ENCODE measurements at regions not wholly inside any gene's neighbourhood (a gene's known extent, or its start where the extent isn't known, plus 50 kb on each side); places are given as distances from the start of the nearest gene placed in this dataset.
"Not testable (repeated sequence)": the region's sequence is repeated elsewhere in the genome, so short reads cannot be mapped to it uniquely, and the experiment has no call there.

DNA sequence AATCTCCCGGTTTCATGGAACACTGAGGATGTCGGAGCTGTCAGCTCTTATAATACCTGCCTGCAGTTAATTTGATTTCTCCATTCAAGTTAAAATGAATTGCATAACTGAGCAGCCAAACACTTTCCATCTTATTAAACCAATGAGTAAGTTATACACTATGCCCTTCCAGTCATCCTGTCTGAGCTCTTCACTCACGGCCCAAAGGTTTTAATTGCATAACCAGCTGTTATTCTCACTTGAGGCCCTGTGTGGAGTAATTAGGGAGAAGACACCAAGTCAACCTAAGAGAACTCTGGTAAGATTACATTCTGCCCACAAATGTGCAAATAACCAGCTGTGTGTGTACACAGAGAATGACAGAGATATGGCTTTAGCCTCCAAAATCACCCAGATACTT lies 303.5 kb downstream of the TBC1D4 start:
- no peak for DNase-seq (ENCODE audit: low spot score)

DNA sequence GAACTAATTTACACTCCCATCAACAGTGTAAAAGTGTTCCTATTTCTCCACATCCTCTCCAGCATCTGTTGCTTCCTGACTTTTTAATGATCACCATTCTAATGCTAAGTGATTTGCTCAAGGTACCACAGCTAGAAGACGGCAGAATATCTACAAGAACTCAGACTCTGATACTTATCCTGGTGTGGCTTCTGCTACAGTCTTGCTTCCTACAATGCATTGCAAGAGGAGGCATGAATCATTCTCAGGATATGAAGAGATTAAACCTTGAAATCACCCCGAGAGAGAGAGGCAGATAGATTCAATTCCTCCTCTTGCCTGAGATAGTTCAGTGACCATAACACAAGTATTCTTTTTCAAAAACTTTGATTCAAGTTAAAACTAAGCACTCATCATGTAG lies 306.4 kb downstream of the TBC1D4 start:
- no peak for DNase-seq (ENCODE audit: low spot score)

DNA sequence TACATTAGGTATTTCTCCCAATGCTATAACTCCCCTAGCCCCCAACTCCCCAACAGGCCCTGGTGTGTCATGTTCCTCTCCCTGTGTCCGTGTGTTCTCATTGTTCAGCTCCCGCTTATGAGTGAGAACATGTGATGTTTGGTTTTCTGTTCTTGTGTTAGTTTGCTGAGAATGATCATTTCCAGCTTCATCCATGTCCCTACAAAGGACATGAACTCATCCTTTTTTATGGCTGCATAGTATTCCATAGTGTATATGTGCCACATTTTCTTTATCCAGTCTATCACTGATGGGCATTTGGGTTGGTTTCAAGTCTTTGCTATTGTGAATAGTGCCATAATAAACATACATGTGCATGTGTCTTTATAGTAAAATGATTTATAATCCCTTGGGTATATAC lies 306.9 kb downstream of the TBC1D4 start:
- DNase-seq (ENCODE audit: low spot score) = not testable (repeated sequence)

DNA sequence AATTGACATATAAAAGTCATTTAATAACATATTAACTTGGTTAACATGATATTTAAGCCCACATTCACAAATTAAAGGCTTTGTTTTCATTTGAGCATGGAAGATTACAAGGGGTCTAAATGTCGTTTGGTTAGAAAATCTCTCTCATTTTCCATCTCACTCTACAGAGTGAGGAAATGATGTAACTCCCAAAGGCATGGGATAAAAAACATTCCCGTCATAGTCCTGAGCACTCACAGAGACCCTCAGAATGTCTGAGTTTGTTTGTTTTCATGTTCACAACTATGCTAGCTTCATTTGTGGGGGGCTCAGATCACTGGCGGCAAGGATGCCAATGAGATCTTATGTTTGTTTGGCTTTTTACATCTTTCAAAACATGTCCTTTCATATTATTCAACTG lies 307.5 kb downstream of the TBC1D4 start:
- no peak for DNase-seq (ENCODE audit: low spot score)

DNA sequence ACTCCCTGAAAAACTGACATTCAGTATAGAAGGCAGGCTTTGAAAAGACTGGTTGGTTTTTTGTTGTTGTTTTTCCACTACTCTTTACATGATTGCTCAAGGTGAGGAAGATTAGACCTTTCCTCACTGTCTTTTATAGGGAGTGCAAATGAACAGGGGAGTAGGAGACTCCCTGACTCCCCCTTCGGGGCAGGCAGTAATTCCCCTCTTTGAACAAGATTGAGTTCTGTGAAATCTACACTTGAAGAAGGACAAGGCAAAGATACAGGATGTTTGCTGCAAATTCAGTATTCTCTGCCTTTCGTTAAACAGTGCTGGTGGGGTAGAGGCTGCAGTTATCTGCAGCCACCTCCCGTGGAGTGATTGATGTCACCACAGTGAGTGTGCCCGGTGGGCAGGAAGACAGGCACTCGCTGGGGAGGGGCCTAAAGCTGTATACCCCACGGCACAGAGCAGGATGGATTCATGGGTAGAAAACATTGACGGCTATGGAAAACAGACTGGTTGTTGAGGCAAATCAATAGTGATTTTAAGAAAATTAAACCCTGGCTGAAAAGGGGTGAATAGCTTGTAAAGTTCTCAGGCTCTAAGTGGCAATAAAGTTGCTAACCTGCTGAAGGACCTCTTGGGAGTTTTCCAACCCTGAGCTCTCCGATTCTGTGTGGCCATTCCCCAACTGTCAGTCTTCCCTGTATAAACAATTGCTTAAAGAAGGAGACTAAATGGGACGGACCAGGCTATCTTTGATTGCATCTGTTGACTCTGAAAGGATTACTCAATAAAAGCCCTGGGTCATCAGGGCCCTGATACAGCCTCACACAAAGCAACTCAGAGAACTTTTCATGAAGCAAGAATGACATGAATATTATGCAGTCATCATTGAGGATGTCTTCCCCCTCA lies 308.3 kb downstream of the TBC1D4 start:
- no peak for DNase-seq (ENCODE audit: low spot score)

DNA sequence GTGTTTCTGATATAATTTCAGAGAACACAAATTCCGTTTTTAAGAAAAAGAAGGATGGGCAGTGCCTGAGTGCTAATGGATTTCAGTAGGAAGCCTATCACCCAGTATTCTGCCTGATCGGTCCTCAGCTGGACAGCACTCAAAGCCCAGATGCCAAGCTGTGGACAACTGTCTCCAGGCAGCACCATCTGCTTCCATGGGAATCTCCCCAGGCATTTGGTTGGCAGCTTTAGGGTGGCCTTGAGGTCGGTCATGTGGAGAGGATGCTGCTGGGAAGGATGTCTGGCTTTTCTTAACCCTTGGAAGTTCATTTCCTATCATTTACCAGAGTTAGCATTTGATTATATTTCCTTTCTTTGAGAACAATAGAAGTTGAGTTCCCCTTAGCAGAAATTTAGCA lies 311.7 kb downstream of the TBC1D4 start:
- no peak for DNase-seq (ENCODE audit: low spot score)

DNA sequence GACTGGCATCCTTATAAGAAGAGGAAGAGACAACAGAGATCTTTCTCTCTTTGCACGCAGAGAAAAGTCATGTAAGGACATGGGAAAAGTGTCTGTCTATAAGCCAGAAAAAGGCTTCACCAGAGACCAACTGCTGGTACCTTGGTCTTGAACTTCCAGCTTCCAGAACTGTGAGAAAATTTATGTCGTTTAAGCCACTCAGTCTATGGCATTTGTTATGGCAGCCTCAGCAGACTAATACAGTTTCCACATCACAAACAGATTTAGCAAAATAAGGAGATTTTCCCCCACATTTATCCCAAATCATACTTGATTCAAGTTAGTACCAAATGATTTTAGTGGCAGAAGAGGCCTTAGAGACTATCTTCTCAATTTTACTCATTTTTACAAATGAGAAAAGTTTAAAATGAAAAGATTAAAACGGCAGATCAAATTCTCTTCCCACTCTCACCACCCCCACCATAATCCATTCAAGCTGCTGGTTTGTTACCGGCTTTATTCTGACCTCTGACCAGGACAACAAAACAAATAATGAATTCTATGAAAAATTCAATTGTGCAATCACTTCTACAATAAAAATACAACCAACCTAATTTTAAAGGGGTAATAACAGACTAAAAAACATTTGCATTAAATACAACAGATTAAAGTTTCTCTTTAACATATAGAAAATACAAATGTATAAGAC lies 316.3 kb downstream of the TBC1D4 start:
- no peak for DNase-seq (ENCODE audit: low spot score)

DNA sequence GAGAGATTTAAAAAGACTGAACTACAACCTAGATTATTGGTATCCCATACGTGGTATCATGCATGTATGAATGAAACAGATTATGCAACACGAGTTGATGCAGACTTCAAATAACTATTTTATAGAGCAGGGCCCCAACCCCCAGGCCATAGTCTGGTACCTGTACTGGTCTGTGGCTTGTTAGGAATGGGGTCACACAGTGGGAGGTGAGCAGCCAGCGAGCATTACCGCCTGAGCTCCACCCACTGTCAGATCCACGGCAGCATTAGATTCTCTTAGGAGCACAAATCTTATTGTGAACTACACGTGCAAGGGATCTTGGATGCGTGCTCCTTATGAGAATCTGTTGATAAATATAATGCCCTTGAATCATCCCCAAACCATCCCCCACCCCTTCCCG lies 320.2 kb downstream of the TBC1D4 start:
- DNase-seq (ENCODE audit: low spot score) = no peak

DNA sequence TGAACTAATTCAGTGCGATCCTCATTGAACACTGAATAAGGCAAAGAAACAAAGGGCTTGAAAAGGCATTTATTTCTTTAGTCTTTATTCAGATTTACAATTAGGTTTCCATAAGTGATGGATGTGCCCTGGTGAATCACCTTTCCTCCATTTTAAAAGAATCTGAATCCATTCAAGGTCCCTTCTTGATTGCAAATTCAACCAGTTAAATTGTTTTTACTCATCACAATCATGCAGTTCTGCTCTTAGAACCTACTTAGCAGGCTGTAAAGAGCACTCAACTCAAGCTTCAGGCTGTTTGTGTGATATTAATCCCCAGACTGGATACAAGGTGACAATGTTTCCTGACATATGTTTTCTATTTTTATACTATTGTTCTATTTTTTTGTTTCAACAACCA lies 321.0 kb downstream of the TBC1D4 start:
- no peak for DNase-seq (ENCODE audit: low spot score)

DNA sequence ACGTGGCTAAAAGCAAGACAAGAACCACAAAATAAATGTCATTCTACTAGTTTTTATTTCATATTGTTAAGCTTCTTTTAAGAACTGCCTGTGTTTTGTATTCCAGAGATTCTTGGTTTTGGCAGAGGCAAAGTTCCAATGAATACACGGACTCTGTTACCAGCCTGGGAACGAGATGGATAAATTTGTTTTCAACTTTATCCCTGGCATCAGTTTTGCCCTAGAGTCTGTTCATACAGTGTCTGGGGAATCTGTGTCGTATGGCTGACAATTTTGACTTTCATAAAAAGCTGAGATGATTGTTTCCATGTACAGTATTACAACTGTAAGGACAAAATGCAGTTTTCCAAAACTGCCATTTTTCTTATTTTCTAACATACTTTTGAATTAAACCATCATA lies 327.6 kb downstream of the TBC1D4 start:
- no peak for DNase-seq (ENCODE audit: low spot score)

DNA sequence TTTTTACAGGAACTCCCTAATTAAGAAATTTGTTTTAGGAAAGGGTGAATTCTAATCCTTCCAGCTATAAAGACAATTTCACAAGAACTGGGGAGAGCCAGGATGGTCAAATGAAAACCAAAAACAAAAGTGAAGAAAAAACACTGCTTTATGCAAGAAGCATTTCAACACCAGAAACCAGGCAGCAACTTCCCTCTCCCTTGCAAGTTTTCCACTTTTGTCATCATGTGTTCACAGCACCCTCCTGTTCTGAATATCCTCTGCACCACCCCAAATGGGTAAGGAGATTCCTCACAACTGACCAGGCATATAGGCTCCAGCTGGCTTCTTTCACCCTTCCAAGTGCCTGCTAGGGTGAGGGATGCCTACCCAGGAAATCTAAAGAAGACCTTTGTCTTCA lies 328.1 kb downstream of the TBC1D4 start:
- no peak for DNase-seq (ENCODE audit: low spot score)

DNA sequence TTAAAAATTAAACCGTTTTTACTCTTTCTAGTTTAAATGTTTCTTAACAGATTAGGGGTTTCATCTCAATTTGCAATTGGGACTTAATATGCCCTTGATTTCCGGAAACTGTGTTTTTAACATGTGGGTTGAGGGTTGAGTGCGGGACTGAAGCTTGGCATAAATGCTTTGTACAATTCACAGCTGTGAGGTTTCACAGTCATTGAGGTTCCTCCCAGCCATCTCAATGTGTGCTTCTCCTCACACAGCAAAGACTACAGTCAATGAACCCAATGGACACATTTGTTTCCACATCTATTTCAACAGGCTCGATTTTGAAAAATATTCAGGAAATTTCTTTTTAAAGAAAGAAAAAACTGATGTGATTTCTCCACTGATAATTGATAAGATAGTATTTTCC lies 328.6 kb downstream of the TBC1D4 start:
- no peak for DNase-seq (ENCODE audit: low spot score)

DNA sequence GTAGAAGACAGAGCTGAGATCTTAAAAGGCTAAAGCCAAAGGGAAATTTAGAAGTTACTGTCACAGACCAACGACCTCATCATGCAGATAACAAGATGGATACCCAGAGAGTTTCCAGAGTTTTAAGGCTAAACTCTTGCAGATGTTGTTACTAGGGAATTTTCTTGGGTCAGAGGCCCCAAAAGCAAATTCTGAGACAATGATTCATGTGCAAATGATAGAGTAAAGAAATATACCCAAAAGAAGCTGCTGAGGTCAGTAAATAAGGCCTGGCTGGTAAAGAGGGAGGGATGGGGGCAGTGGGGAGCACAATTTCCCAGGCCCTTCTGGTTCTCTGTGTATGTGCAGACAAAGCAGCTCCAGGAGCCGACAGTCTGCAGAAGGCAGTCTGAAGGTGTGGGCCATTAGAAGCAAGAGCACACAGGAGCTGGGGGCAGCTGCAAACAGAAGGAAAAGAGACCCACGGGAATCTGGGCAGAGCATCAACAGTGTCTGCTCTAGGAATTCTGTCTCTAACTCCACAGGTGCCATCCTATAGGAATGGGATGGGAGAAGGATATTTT lies 330.8 kb downstream of the TBC1D4 start:
- no peak for DNase-seq (ENCODE audit: low spot score)

DNA sequence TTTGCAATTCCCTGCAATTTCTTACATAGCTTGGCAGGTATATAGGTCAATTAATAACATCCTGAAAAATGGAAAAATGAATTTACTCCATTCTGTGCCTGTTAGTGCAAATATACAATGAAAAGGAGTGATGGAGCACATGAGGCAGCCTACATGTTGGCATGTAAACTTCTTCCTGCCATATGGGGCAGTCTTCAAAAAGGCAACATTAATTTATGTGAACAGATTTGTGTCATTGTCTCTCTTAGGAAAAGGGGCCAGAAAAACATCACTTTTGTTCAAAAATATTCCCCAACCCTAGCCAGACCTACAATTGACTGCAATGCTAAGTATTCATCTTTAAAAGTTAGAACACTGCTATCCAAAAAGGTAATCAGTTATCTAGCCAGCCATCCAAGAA lies 332.2 kb downstream of the TBC1D4 start:
- no peak for DNase-seq (ENCODE audit: low spot score)

DNA sequence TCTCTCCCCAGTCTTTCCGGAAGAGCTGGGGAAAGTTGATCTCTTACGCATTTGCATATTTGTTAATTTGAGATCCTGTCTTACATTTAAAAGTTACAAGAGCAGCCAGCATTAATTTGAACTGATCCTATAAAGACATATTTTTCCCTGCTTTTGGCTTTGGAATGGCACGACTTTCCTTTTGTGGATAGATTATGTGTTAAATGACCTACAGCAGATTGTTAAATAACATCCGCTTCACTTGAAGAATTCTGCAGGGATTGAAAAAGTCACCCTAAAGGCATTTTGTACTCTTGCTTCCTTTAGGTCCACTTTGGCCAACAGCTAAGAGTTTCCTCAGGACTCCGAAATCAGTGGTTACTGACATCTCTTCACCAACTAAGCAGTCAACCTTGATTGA lies 334.0 kb downstream of the TBC1D4 start:
- no peak for DNase-seq (ENCODE audit: low spot score)

DNA sequence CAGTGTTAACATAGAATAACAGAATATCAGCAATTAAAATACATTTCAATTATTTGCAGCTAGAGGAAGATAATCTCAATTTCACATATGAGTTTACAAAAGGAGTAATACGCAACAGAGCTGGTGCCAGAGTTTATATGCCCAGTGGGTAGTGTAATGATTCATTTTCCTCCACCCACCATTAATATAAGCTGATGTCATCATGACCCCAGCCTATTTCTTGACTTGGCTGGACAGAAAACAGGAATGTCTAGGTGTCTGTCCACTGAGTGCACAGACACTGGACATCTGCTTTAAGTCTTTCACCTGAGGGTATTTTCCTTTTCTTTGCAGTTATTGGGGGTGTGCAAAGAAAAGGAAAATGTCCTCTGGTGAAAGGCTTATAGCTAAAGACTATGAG lies 335.5 kb downstream of the TBC1D4 start:
- no peak for DNase-seq (ENCODE audit: low spot score)

DNA sequence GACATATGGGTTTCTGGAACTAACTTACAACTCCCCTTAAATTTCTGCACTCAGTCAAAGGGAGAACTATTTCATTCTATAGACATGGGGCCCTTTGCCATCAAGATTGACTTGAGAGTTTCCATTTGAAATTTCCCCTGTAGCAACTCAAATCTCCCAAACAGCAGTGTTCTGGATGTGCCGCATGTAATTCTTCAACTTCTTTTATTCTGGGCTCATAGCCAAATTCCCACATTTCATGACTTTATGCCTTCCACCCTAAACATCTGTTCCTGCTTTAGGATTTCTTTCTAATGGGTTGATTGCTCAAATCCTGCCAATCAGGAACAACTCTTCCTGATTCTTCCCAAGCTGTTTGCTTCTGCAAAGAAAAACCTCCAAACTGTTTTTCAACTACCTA lies 336.0 kb downstream of the TBC1D4 start:
- DNase-seq (ENCODE audit: low spot score) = no peak

DNA sequence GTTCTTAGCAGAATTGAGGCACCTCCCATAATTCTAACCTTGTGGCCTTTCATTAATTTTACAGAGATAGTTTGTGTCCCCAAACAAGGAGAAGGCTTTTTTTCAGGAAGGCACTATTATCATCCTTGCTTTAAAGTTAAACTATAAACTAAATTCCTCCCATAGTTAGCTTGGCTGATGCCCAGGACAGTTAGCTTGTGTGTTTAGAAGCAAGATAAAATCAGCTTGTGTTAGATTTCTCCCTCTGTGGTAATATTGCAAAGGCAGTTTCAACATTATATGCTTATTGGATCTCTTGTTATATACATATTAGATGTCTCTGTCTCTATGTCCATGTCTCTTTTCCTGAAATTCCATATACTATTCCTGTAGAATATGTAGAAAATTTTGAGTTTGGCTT lies 342.7 kb downstream of the TBC1D4 start:
- DNase-seq (ENCODE audit: low spot score) = no peak

DNA sequence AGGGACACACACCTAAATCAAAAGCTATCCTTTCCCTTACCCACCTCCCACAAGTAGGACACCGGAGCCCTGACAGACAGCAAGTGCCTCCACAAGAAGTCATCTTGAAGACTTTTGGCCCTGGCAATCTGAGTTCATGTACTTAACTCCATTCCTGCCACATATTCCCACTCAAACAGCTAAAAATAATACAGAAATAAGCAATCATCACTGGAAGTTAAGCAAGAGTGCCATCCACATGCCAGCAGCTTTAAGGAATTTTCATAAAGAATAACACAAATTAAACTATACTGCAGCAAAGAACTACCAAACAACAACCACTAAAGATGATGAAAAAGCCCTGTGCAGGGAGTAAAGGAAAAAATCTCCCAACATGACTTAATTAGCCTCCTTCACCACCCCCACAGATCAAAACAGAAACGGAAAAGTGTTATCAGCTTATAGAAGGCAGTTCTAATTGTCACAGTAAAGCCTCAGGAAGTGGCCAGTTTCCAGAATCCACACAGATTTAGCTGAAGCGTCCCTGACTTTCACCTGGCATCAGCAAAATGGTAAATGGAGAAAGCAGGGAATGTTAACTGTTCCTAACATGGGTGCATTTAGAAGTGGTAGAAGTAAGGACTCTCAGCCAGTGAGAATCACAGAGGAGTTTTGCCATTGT lies 343.9 kb downstream of the TBC1D4 start:
- no peak for DNase-seq (ENCODE audit: low spot score)

DNA sequence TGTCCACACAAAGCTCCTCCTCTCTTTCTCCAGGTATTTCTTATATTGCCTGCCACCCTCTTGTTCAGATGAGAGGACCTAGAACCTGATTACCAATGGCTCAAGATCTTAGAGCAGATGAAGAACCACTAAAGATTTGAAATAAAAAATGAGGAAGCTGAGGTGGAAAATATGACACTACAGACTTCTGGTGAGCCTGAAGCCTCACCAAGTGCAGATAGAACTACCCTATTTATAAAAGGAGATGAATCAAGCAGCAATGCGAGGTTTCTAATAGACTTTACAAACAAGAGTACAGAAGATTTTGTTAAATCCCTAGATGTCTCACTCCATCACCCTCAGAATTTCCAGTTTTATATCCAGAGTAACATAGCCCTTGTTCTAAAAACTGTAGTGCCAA lies 345.8 kb downstream of the TBC1D4 start:
- no peak for DNase-seq (ENCODE audit: low spot score)

DNA sequence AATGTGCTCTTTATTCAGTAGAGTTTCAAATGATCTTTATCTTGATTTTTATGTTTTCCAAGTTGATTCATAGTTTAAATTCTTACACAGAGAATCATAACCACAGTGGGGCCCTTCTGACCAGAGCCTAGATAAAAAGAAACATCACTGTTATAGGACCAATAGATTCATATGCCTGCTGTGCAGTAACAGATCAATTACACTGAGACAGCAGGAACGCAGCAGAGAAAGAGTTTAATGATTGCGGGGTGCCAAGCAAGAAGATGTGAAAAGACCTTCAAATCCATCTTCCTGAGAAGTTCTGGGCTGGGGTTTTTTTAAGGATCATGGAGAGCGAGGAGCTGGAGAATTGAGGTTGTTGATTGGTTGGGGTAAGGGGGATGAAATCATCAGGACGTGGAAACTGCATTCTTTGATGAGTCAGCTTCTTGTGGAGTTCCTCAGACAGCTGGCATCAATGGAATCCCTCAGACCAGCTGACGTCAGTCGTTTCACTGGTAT lies 346.6 kb downstream of the TBC1D4 start:
- DNase-seq (ENCODE audit: low spot score) = peak; percentile 45

Measured in COLO829 (cell line).